ENCODE measurements at regions not wholly inside any gene's neighbourhood (a gene's known extent, or its start where the extent isn't known, plus 50 kb on each side); places are given as distances from the start of the nearest gene placed in this dataset.

GRCh38 chr4:35237924-35238323, 1006.4 kb downstream of the ARAP2 start:
- no peak for DNase-seq

- no peak for DNase-seq
These were observed 1005.5 kb downstream of the ARAP2 start for GRCh38 chr4:35238793-35239192.

- DNase-seq: no peak
These were observed 997.8 kb downstream of the ARAP2 start for GRCh38 chr4:35246493-35246892.

GRCh38 chr4:35247047-35247446, 997.3 kb downstream of the ARAP2 start:
- no peak for DNase-seq

- no peak for DNase-seq
These were observed 994.0 kb downstream of the ARAP2 start for GRCh38 chr4:35250331-35250730.

- DNase-seq: no peak
These were observed 993.6 kb downstream of the ARAP2 start for GRCh38 chr4:35250761-35251160.

- DNase-seq: no peak
These were observed 992.2 kb downstream of the ARAP2 start for GRCh38 chr4:35252071-35252470.

- no peak for DNase-seq
These were observed 991.4 kb downstream of the ARAP2 start for GRCh38 chr4:35252866-35253265.

- DNase-seq: no peak
These were observed 991.0 kb downstream of the ARAP2 start for GRCh38 chr4:35253331-35253730.

GRCh38 chr4:35286434-35286833, 957.9 kb downstream of the ARAP2 start:
- DNase-seq: no peak

GRCh38 chr4:35300996-35301774, 943.1 kb downstream of the ARAP2 start:
- no peak for DNase-seq

- DNase-seq: no peak
These were observed 928.9 kb downstream of the ARAP2 start for GRCh38 chr4:35315419-35315818.

GRCh38 chr4:35325908-35326453, 918.3 kb downstream of the ARAP2 start:
- DNase-seq: no peak

GRCh38 chr4:35342833-35343232, 901.5 kb downstream of the ARAP2 start:
- no peak for DNase-seq

- DNase-seq: no peak
These were observed 897.0 kb downstream of the ARAP2 start for GRCh38 chr4:35347276-35347675.

GRCh38 chr4:35358001-35358584, 886.2 kb downstream of the ARAP2 start:
- DNase-seq: no peak

GRCh38 chr4:35364321-35364870, 879.9 kb downstream of the ARAP2 start:
- no peak for DNase-seq

GRCh38 chr4:35365186-35365585, 879.1 kb downstream of the ARAP2 start:
- DNase-seq: no peak

GRCh38 chr4:35399912-35400311, 844.4 kb downstream of the ARAP2 start:
- no peak for DNase-seq

- no peak for DNase-seq
These were observed 821.2 kb downstream of the ARAP2 start for GRCh38 chr4:35423104-35423503.

- DNase-seq: no peak
These were observed 796.8 kb downstream of the ARAP2 start for GRCh38 chr4:35447474-35447873.

GRCh38 chr4:35459045-35459444, 785.3 kb downstream of the ARAP2 start:
- no peak for DNase-seq

- DNase-seq: no peak
These were observed 782.2 kb downstream of the ARAP2 start for GRCh38 chr4:35461931-35462659.

Measured in NCI-H187 treated with DMSO at 0.1 percent for 48 hours (cell line).